Astrocyte (in vitro differentiated cells and primary cell): ENCODE measurements at regions not wholly inside any gene's neighbourhood (a gene's known extent, or its start where the extent isn't known, plus 50 kb on each side); places are given as distances from the start of the nearest gene placed in this dataset.

Experiments
- CTCF ChIP-seq: IDR thresholded peaks from 2 replicates; pipeline ENCODE4 v1.5.1; 2011; ENCODE audit warnings: low read depth, mild to moderate bottlenecking, inconsistent platforms, low read length, moderate library complexity; ENCODE audit not compliant: insufficient read depth
- EZH2 ChIP-seq: IDR thresholded peaks from 2 replicates; pipeline ENCODE4 v1.6.1; 2012; ENCODE audit warnings: mild to moderate bottlenecking, low read length, inconsistent platforms; ENCODE audit not compliant: insufficient read depth

GRCh38 chr15:96893159-96893906, 562.8 kb downstream of the NR2F2 start:
- peak; percentile 23 for TF ChIP-seq CTCF
- TF ChIP-seq EZH2 = no peak
